Sigmoid colon (tissue), 6 donors: ENCODE measurements at regions not wholly inside any gene's neighbourhood (a gene's known extent, or its start where the extent isn't known, plus 50 kb on each side); places are given as distances from the start of the nearest gene placed in this dataset.

Source experiments
- DNase-seq: peaks from one replicate; pipeline ENCODE4 v3.0.0-alpha.2; 2019
- H3K27ac ChIP-seq, 4 donors: fragments of 200-600 bp; sonication (generic); one replicate each; pipeline ENCODE4 v1.5.1; 2016 to 2019; ENCODE audit warnings: mild to moderate bottlenecking in 1 of 4
- H3K27me3 ChIP-seq, 3 donors: fragments of 200-600 bp; sonication (generic); one replicate each; pipeline ENCODE4 v1.5.1; 2019; ENCODE audit warnings: mild to moderate bottlenecking in 1 of 3
- H3K36me3 ChIP-seq, 4 donors: fragments of 200-600 bp; sonication (generic); one replicate each; pipeline ENCODE4 v1.5.1; 2016 to 2019
- H3K4me1 ChIP-seq, 4 donors: fragments of 200-600 bp; sonication (generic); one replicate each; pipeline ENCODE4 v1.5.1; 2017 to 2019
- H3K4me3 ChIP-seq, 4 donors: fragments of 200-600 bp; sonication (generic); one replicate each; pipeline ENCODE4 v1.5.1; 2017 to 2019; ENCODE audit warnings: mild to moderate bottlenecking in 2 of 4, moderate library complexity in 1 of 4
- H3K9me3 ChIP-seq, 4 donors: fragments of 200-600 bp in 3 of 4; sonication (generic) in 3 of 4; one replicate each; pipeline versions ENCODE4 v1.5.1 to v1.6.1; 2013 to 2019
- EP300 ChIP-seq, 4 donors: sonication (generic); formaldehyde crosslinking; IDR thresholded peaks; one replicate each; pipeline ENCODE4 v1.6.1; 2017; ENCODE audit warnings: antibody characterized with exemption in 4 of 4
- POLR2A ChIP-seq, 2 donors: fragments of 450-650 bp; IDR thresholded peaks; one replicate each; pipeline ENCODE4 v1.6.1; 2016; ENCODE audit warnings: antibody characterized with exemption in 2 of 2, mild to moderate bottlenecking in 2 of 2, moderate library complexity in 2 of 2
- POLR2AphosphoS5 ChIP-seq, 4 donors: sonication (generic); formaldehyde crosslinking; IDR thresholded peaks; one replicate each; pipeline ENCODE4 v1.6.1; 2017; ENCODE audit warnings: antibody characterized with exemption in 4 of 4
- WGBS, 2 donors: extraction: QIAGEN DNeasy Blood & Tissue Kit; methylation state at CpG; one replicate each; pipeline ENCODE4 v1.1.7; 2013; 5-methylcytosine and 5-hydroxymethylcytosine counted together
- intact Hi-C: fragments of 100-400 bp; cut with DNase I; formaldehyde crosslinking; loops from one replicate; pipeline ENCODE4 v1.15.1; 2023
- TF ChIP-seq, protein P1 (sequence below), 4 experiments: fragments of 450-650 bp in 3 of 4; fragments of 200-600 bp in 1 of 4; IDR thresholded peaks; one replicate each; pipeline ENCODE4 v1.5.1; 2016 to 2019; ENCODE audit warnings: antibody characterized with exemption in 4 of 4, mild to moderate bottlenecking in 3 of 4, moderate library complexity in 2 of 4
- donor health status: healthy with polysubstance abuse.
- donor health status: healthy.

DNA sequence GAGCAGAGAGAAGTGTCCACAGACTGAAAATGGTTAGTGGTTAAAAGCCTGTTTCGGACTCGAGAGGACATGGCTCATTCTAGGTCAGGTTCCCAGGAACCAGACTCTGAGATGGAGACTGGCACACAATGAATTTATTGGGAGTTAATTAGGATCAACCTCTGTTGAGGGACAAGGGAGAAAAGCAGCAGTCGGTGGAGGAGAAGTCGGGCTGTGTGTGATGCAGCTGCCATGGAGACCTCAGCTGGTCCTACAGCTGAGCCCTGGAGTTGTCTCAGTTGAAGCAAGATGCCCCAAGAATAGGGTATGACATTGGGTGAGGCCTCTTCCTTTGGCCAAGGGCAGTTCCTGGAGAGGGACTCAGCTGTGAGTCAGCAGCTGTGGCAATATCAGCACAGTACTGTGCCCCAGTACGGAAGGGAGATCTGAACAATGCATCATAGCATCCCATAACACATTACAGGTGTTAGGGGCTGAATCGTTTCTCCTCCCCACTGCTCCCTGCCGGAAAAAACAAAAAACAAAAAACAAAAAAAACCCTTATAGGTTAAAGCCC, 105.4 kb downstream of the ABHD5 start:
- Histone ChIP-seq H3K4me1 (no peaks in the 10 kb centered on the region), H3K27me3 (no peaks in the 10 kb centered on the region), H3K9me3 (no peaks in the 10 kb centered on the region), H3K4me3 (no peak overlapping the region), H3K36me3 (no peaks in the 10 kb centered on the region), H3K27ac (no peak overlapping the region)
- DNase-seq = no peak
- intact Hi-C loops = no loop called here
- TF ChIP-seq POLR2A (IDR thresholded peaks at IDR 0.05) (no peak), EP300 (IDR thresholded peaks at IDR 0.05) (no peak), POLR2AphosphoS5 (IDR thresholded peaks at IDR 0.05) (no peak)
- TF ChIP-seq, protein P1, sequence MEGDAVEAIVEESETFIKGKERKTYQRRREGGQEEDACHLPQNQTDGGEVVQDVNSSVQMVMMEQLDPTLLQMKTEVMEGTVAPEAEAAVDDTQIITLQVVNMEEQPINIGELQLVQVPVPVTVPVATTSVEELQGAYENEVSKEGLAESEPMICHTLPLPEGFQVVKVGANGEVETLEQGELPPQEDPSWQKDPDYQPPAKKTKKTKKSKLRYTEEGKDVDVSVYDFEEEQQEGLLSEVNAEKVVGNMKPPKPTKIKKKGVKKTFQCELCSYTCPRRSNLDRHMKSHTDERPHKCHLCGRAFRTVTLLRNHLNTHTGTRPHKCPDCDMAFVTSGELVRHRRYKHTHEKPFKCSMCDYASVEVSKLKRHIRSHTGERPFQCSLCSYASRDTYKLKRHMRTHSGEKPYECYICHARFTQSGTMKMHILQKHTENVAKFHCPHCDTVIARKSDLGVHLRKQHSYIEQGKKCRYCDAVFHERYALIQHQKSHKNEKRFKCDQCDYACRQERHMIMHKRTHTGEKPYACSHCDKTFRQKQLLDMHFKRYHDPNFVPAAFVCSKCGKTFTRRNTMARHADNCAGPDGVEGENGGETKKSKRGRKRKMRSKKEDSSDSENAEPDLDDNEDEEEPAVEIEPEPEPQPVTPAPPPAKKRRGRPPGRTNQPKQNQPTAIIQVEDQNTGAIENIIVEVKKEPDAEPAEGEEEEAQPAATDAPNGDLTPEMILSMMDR (IDR thresholded peaks at IDR 0.05) = no peak
- WGBS, 2 donors = 88 to 91% methylated on average over 7 of the region's 7 CpGs

DNA sequence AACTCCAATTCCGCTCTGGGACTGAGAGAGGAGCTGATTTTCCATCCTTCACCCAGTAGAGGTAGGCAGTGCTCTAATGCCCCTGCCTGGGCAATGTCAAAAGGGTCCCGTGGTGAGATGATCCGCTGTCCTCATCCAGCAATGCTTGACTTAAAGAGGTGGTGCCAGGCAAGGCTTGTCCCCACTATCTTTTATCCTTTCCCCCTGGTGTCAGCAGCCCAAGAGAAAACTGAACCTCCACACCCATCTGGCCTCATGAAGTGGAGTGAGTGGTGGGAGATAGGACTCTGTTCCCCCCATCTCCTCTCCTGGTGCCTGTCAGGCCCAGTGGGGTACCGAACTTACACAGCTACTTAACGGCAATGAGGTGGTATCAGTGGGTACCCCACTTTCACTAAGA, 107.1 kb downstream of the ABHD5 start:
- H3K27ac ChIP-seq = no peak overlapping the region
- WGBS, 2 donors = 87 to 94% methylated on average over 5 of the region's 5 CpGs
- H3K9me3 ChIP-seq = peaks cover 0 to 3% (median 2%) of the 10 kb centered on the region in 4 donors
- no peaks in the 10 kb centered on the region for H3K27me3 ChIP-seq
- no peaks in the 10 kb centered on the region for H3K4me1 ChIP-seq
- no peaks in the 10 kb centered on the region for H3K36me3 ChIP-seq
- no peak overlapping the region for H3K4me3 ChIP-seq
- no peak for DNase-seq
- no peak for TF ChIP-seq EP300 (IDR thresholded peaks at IDR 0.05)
- no peak for TF ChIP-seq POLR2AphosphoS5 (IDR thresholded peaks at IDR 0.05)
- TF ChIP-seq, protein P1 (IDR thresholded peaks at IDR 0.05) = no peak
- intact Hi-C loops = no loop called here

DNA sequence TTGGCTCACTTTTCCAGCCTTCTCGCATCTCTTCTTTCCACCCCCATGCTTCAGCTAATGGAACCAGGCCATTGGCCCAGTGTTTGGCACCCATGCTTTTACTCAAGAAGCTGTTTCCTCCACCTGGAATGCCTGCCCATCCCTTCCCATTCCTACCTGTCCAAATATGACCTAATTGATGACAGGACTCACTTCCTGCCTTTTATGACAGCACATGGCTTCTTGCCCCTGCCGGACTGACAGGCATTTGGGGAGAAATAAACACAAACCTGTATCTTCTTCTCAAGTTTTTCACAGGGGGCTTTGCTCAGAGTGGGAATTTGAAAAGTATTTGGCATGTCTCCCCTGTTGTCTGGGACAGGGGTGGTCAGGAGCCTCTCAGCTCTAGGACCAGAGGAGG, 120.1 kb downstream of the ABHD5 start:
- no peak overlapping the region for H3K4me3 ChIP-seq
- no peak overlapping the region for H3K27ac ChIP-seq
- no peak for DNase-seq
- H3K36me3 ChIP-seq = no peaks in the 10 kb centered on the region
- no peaks in the 10 kb centered on the region for H3K4me1 ChIP-seq
- H3K27me3 ChIP-seq = no peaks in the 10 kb centered on the region
- intact Hi-C loops = no loop called here
- WGBS, 2 donors = 66 to 79% methylated on average over 2 of the region's 2 CpGs
- H3K9me3 ChIP-seq = no peaks in the 10 kb centered on the region
- no peak for TF ChIP-seq EP300 (IDR thresholded peaks at IDR 0.05)
- TF ChIP-seq, protein P1 (IDR thresholded peaks at IDR 0.05) = no peak
- no peak for TF ChIP-seq POLR2AphosphoS5 (IDR thresholded peaks at IDR 0.05)
- no peak for TF ChIP-seq POLR2A (IDR thresholded peaks at IDR 0.05)

DNA sequence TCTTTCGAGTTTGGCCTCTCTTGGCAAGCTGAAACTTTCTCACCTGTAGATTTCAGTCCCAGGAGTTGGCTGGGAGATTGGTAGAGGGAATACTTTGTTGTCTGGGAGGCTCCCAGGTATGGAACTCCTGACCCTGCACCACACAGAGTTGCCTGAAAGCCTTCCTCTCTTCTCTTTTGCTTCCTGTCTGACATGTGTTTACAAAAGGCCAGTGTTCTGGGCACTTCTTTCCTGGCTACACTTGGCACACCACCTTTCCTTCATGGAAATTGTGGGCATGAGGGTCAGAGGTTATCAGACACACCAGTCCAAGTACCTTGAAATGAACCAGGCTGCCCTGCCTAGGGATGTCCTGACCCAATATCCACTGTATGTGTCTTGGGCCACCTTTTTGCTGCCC, 123.7 kb downstream of the ABHD5 start:
- Histone ChIP-seq H3K36me3 (no peaks in the 10 kb centered on the region), H3K27ac (no peak overlapping the region), H3K27me3 (no peaks in the 10 kb centered on the region), H3K4me1 (no peaks in the 10 kb centered on the region), H3K9me3 (no peaks in the 10 kb centered on the region), H3K4me3 (no peak overlapping the region)
- intact Hi-C loops = no loop called here
- 54 to 61% methylated on average over 1 of the region's 1 CpG for WGBS, 2 donors
- TF ChIP-seq, protein P1 (IDR thresholded peaks at IDR 0.05) = no peak
- TF ChIP-seq EP300 (IDR thresholded peaks at IDR 0.05) (no peak), POLR2A (IDR thresholded peaks at IDR 0.05) (no peak), POLR2AphosphoS5 (IDR thresholded peaks at IDR 0.05) (no peak)
- DNase-seq = no peak

DNA sequence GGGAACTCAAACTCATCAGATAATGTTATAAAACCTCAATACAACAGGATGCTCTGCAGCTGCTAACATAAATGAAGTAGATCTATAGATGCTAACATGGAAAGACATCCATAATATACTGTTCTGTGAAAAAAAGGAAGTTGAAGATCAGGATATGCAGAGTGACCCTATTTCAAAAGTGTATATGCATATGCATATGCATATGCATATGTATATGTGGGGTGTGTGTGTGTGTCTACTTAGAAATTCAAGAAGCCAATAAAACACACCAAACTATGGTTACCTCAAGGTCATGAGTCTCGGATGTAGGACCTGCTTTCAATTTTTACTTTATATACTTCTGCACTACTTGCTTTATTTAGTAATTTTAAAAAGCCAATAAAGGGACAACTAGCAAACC, 125.6 kb downstream of the ABHD5 start:
- TF ChIP-seq POLR2AphosphoS5 (IDR thresholded peaks at IDR 0.05) (no peak), POLR2A (IDR thresholded peaks at IDR 0.05) (no peak), EP300 (IDR thresholded peaks at IDR 0.05) (no peak)
- TF ChIP-seq, protein P1 (IDR thresholded peaks at IDR 0.05) = no peak
- no peaks in the 10 kb centered on the region for H3K27me3 ChIP-seq
- WGBS, 2 donors = 67 to 75% methylated on average over 1 of the region's 1 CpG
- no peaks in the 10 kb centered on the region for H3K9me3 ChIP-seq
- no peaks in the 10 kb centered on the region for H3K36me3 ChIP-seq
- no peak for DNase-seq
- no peaks in the 10 kb centered on the region for H3K4me1 ChIP-seq
- H3K27ac ChIP-seq = no peak overlapping the region
- no peak overlapping the region for H3K4me3 ChIP-seq
- intact Hi-C loops = no loop called here
